Lower leg skin (tissue), 3 donors: ENCODE measurements at regions not wholly inside any gene's neighbourhood (a gene's known extent, or its start where the extent isn't known, plus 50 kb on each side); places are given as distances from the start of the nearest gene placed in this dataset.

Experiments
- CTCF ChIP-seq, 3 donors: fragments of 450-650 bp; IDR thresholded peaks; one replicate each; pipeline ENCODE4 v1.5.1; 2016; ENCODE audit warnings: antibody characterized with exemption in 3 of 3, mild to moderate bottlenecking in 3 of 3, moderate library complexity in 2 of 3
- POLR2A ChIP-seq, 2 donors: fragments of 450-650 bp; IDR thresholded peaks; one replicate each; pipeline ENCODE4 v1.6.1; 2016 to 2017; ENCODE audit warnings: antibody characterized with exemption in 2 of 2, mild to moderate bottlenecking in 1 of 2, moderate library complexity in 1 of 2

GRCh38 chr19:30900051-30900450 lies 449.2 kb downstream of the TSHZ3 start:
- TF ChIP-seq CTCF (IDR thresholded peaks at IDR 0.05) (no peak), POLR2A (IDR thresholded peaks at IDR 0.05) (no peak)
